SW 1271 (cell line): ENCODE measurements at regions not wholly inside any gene's neighbourhood (a gene's known extent, or its start where the extent isn't known, plus 50 kb on each side); places are given as distances from the start of the nearest gene placed in this dataset.
"Not testable (repeated sequence)": the region's sequence is repeated elsewhere in the genome, so short reads cannot be mapped to it uniquely, and the experiment has no call there.

ENCODE experiments used
- DNase-seq, 2 experiments: peaks; one replicate each; lab custom pipeline; 2025; lab: John Stamatoyannopoulos, UW

DNA sequence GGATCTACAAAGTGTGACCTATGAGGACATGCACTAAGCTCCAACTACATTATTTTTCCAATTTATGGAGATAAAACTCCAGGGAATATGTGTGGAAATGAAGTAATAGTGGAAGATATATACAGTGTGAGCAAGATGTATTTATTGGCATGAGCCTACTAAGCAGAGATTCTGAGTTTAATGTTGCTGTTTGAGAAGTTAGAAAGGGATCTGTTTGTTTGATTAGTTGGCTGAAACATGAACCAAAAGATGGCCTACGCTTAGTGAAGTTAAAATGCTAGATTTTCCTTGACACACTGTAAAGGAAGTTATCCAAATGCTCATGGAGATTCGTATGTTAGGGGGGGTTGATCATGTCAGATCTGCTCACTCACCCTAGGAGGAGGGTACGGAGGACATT, 621.7 kb downstream of the TMEM182 start:
- no peak for DNase-seq

GRCh38 chr2:103386872-103387271, 625.0 kb downstream of the TMEM182 start:
- no peak for DNase-seq

DNA sequence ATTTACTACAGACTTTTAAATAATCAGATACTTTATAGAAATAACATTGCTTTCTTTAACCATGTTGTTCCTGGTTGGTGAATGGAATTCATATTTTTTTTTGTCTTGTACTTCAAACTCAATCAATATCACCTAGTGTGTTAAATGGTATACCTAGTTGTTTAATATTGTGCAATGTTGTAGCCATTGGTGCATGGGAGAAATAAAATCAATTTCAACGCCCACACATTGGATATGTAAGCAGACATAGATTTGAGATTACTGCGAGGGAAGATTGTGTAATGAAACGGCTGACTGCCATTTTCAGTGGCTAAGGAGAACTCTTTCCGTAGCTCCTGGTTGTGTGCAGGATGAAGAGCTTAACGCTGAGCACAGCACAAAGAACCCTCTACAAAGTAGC, 626.1 kb downstream of the TMEM182 start:
- no peak for DNase-seq

- no peak for DNase-seq
Measured at GRCh38 chr2:103396152-103396551, 634.3 kb downstream of the TMEM182 start.

DNA sequence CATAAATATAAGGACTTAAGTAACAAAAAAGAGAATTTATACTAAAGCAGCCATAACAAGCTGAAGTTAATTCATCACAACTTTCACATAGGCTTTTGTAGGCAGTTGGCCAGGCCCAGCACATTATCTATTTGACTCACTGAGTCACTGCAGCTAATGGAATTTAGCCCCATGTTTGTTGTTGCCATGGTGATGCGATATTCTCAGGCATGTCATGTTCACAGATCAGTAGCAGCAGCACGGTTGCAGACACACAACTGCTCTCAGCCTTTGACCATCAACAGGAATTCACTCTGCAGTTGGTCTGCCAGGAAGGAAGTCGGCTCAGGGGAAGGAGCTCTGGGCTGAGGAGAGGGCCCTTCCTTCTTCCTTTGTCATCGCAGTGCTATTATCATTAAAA, 639.8 kb downstream of the TMEM182 start:
- DNase-seq = no peak

- no peak for DNase-seq
Measured at GRCh38 chr2:103402336-103402735, 640.5 kb downstream of the TMEM182 start.

GRCh38 chr2:103402944-103403343, 641.1 kb downstream of the TMEM182 start:
- no peak for DNase-seq

DNA sequence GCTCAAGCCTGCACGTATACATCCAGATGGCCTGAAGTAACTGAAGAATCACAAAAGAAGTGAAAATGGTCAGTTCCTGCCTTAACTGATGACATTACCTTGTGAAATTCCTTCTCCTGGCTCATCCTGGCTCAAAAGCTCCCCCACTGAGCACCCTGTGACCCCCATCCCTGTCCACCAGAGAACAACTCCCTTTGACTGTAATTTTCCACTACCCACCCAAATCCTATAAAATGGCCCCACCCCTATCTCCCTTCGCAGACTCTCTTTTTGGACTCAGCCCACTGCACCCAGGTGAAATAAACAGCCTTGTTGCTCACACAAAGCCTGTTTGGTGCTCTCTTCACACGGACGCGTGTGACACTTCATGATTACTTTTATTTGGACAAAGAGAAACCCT, 641.6 kb downstream of the TMEM182 start:
- DNase-seq = not testable (repeated sequence)

- no peak for DNase-seq
Measured at GRCh38 chr2:103410221-103410620, 648.4 kb downstream of the TMEM182 start.

- DNase-seq = no peak
Measured at GRCh38 chr2:103419506-103419905, 657.7 kb downstream of the TMEM182 start.

DNA sequence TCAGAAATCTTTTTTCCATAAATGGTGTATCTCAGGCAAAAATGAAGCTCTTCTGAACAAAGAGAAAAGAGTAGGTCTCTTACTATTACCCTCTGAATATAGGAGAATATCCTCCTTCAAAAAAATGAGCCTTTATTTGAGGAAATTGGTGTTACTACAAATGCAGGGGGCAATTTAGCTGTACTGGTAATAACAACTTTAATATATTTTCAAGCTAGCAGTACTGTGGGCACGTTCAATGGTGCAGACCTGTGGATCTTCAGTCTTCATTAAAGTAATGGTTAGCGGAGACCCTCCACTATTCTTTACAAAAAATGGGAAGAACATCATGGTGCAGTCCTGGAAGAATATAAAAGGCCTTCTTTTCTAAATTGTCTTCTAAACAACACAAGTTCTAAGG, 661.3 kb downstream of the TMEM182 start:
- DNase-seq = no peak

DNA sequence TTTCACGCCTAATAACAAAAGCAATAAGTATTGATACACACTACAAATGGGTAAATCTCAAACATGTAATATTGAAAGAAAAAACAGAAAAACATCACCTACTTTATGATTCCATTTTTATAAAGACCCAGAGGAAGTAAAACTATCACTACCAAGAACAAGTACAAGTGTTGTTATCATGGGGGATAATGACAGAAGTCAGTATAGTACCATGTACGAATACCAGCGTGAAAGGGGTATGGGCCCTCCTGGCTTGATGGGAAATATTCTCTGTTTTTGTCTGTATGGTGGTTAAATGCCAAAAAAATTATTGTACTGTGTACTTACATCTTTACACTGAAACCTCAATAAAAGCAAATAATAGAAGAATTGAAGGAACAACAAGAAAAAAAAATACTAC, 665.7 kb downstream of the TMEM182 start:
- DNase-seq = no peak

- DNase-seq = no peak
Measured at GRCh38 chr2:103430191-103430590, 668.4 kb downstream of the TMEM182 start.

- no peak for DNase-seq
Measured at GRCh38 chr2:103435010-103435409, 673.2 kb downstream of the TMEM182 start.

- no peak for DNase-seq
Measured at GRCh38 chr2:103437161-103437560, 675.3 kb downstream of the TMEM182 start.

- DNase-seq = no peak
Measured at GRCh38 chr2:103445347-103445746, 683.5 kb downstream of the TMEM182 start.

DNA sequence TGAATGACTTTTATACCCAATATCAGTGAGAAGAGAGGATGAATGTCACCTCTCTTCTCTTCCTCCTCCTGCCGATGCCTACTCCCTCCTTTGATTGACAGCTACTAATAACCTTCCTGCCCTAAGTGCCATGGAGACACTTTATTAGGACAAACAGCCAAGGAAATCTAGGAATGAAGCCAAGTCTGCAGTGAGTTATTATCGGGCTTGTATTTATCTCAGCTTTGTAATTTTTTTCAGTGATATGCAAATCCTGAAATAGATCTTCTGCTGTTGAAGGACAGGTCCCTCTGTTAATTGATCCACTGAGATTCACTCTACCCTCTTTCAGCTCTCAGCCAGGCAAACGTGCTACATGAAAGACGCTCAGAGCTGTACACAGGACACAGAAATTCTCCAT, 686.7 kb downstream of the TMEM182 start:
- DNase-seq = no peak

DNA sequence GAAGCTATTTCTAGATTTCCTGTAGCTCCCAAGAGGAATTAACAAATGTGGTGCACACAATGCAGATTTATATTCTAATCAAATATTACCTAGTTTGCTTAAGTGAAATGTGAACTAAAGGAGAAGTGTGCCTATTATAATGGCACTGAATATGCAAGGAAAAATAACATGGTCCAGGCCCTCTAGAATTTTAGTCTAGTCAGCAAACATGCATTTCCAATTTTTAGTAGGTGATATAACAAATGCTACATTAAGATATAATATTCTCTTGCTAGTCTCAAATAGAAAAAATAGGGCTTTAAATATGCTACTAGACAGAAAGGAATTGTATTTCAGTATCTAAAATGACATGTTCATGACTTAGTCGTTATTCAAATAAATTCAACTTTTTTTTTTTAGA, 689.5 kb downstream of the TMEM182 start:
- no peak for DNase-seq

GRCh38 chr2:103459283-103459682, 697.5 kb downstream of the TMEM182 start:
- DNase-seq = no peak

DNA sequence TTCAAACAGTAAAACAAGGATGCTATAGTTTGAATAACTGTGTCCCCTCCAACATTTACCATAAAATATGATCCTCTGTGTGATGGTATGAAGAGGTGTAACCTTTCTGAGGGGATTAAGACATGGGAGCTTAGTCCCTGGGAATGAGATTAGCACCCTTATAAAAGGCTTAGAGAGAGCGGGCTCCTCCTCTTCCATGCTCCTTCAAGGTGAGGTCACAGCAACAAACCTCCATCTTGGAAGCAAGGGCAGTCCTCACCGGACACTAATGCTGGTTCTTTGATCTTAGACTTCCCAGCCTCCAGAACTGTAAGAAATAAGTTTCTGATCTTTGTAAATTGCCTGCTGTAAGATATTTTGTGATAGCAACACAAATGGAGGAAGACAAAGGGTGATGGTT, 700.3 kb downstream of the TMEM182 start:
- DNase-seq = no peak

GRCh38 chr2:103462712-103463111, 700.9 kb downstream of the TMEM182 start:
- DNase-seq = no peak

DNA sequence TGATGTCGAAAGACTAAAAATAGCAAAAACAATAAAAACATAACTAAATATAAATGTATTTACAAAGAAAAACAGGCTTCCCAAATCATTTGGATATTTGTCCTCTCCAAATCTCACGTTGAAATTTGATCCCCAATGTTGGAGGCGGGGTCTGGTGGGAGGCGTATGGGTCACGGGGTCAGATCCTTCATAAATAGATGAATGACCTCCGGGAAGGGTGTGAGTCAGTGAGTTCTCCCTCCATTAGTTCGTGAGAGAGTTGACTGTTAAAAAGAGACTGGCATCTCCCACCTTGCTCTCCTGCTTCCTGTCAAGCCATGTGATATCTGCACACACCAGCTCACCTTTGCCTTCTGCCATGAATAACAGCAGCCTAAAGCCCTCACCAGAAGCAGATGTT, 703.0 kb downstream of the TMEM182 start:
- no peak for DNase-seq

DNA sequence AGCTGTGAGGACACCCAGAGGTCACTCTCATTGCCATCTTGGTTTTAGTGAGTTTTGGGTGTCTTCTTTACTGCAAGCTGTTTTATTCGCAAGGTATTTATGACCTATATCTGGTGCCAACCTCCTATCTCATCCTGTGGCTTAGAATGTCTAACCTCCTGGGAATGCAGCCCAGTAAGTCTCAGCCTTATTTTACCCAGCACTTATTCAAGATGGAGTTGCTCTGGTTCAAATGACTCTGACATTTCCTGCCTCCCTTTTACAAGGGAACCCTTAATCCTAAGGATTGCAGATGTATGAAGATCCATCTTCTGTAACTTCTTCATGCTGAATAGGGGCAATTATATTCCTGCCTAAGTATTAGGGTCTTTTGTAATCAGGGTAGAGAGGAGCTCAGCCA, 708.0 kb downstream of the TMEM182 start:
- no peak for DNase-seq

DNA sequence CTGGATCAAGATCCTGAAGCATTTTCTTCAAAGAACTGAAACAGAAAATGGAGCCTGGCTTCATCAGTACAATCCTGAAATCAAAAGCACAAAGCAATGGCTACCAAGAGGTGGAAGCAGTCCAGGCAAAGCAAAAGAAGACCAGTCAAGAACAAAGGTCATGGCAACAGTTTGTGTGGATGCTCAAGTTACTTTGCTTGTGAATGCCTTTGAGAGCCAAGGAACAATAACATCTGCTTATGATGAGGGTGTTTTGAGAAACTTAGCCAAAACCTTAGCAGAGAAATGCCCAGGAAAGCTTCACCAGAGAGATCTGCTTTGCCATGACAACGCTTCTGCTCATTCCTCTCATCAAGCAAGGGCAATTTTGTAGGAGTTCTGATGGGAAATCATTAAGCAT, 723.1 kb downstream of the TMEM182 start:
- no peak for DNase-seq

DNA sequence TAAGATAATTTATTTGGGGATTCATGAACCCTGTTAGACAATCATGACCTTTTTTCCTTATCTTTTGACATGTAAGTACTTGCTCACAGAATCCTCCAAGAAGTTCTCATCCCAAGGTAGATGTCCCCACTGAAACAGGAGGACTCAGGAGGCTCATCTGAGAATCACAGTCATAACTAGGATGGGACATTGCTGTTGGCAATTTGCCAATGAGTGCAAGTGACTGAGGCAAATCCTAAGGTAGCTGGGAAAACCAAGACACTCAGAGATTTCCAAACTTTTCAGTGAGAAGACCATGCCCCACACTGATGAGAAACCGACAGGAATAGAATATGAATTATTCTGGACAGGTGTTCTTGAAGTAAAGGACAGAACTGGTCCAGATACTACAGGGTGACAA, 735.0 kb downstream of the TMEM182 start:
- no peak for DNase-seq
